Nephron (organoid): ENCODE measurements at regions not wholly inside any gene's neighbourhood (a gene's known extent, or its start where the extent isn't known, plus 50 kb on each side); places are given as distances from the start of the nearest gene placed in this dataset.

Experiments
- H3K27ac Mint-ChIP-seq, 3 experiments: 2 replicates each; pipeline ENCODE4 v1.8.0; 2020; ENCODE audit warnings: mixed read lengths in 3 of 3, mild to moderate bottlenecking in 2 of 3, moderate library complexity in 1 of 3
- H3K27me3 Mint-ChIP-seq: 2 replicates; pipeline ENCODE4 v1.8.0; 2021; ENCODE audit warnings: low read depth, mild to moderate bottlenecking, moderate library complexity, mixed read lengths
- H3K36me3 Mint-ChIP-seq: 2 replicates; pipeline ENCODE4 v1.8.0; 2020; ENCODE audit warnings: low read depth, mixed read lengths
- H3K4me1 Mint-ChIP-seq: 2 replicates; pipeline ENCODE4 v1.8.0; 2020; ENCODE audit warnings: mixed read lengths
- H3K4me3 Mint-ChIP-seq, 3 experiments: 2 replicates each; pipeline ENCODE4 v1.8.0; 2020; ENCODE audit warnings: mild to moderate bottlenecking in 3 of 3, mixed read lengths in 3 of 3, moderate library complexity in 2 of 3
- H3K9me3 Mint-ChIP-seq: 2 replicates; pipeline ENCODE4 v1.8.0; 2020; ENCODE audit warnings: mixed read lengths
- TF ChIP-seq, protein P1 (sequence below), 3 experiments: fragments of 200-600 bp; sonication (generic); IDR thresholded peaks; one replicate each; pipeline ENCODE4 v1.5.0; 2021; ENCODE audit warnings: antibody characterized with exemption in 3 of 3; ENCODE audit not compliant: unreplicated experiment in 3 of 3

- Mint-ChIP-seq H3K27me3 (peaks cover 3% of the 10 kb centered on the region), H3K4me3 (no peak overlapping the region), H3K4me1 (peaks cover 34% of the 10 kb centered on the region), H3K9me3 (peaks cover 16% of the 10 kb centered on the region), H3K27ac (no peak overlapping the region), H3K36me3 (no peaks in the 10 kb centered on the region)
- TF ChIP-seq, protein P1, sequence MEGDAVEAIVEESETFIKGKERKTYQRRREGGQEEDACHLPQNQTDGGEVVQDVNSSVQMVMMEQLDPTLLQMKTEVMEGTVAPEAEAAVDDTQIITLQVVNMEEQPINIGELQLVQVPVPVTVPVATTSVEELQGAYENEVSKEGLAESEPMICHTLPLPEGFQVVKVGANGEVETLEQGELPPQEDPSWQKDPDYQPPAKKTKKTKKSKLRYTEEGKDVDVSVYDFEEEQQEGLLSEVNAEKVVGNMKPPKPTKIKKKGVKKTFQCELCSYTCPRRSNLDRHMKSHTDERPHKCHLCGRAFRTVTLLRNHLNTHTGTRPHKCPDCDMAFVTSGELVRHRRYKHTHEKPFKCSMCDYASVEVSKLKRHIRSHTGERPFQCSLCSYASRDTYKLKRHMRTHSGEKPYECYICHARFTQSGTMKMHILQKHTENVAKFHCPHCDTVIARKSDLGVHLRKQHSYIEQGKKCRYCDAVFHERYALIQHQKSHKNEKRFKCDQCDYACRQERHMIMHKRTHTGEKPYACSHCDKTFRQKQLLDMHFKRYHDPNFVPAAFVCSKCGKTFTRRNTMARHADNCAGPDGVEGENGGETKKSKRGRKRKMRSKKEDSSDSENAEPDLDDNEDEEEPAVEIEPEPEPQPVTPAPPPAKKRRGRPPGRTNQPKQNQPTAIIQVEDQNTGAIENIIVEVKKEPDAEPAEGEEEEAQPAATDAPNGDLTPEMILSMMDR (IDR thresholded peaks at IDR 0.05; ENCODE audit: unreplicated experiment in 3 of 3), result no peak
Observed at GRCh38 chr20:48011025-48011424, 225.7 kb upstream of the SULF2 start.

DNA sequence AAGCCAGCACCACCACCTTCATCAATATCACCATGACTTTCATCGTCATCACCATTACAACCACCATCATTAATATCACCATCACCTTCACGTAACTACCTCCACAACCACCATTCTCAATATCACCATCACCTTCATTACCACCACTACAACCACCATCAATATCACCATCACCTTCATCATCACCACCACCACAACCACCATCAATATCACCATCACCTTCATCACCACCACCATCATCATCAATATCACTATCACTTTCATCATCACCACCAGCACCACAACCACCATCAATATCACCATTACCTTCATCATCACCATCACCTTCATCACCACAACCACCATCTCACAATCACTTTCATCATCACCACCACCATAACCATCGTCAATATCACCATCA lies 225.3 kb upstream of the SULF2 start:
- H3K36me3 Mint-ChIP-seq, result no peaks in the 10 kb centered on the region
- H3K4me3 Mint-ChIP-seq, result no peak overlapping the region
- peaks cover 16% of the 10 kb centered on the region for H3K9me3 Mint-ChIP-seq
- H3K4me1 Mint-ChIP-seq, result peaks cover 30% of the 10 kb centered on the region
- H3K27me3 Mint-ChIP-seq, result peaks cover 3% of the 10 kb centered on the region
- no peak overlapping the region for H3K27ac Mint-ChIP-seq
- TF ChIP-seq, protein P1 (IDR thresholded peaks at IDR 0.05; ENCODE audit: unreplicated experiment in 3 of 3), result no peak

DNA sequence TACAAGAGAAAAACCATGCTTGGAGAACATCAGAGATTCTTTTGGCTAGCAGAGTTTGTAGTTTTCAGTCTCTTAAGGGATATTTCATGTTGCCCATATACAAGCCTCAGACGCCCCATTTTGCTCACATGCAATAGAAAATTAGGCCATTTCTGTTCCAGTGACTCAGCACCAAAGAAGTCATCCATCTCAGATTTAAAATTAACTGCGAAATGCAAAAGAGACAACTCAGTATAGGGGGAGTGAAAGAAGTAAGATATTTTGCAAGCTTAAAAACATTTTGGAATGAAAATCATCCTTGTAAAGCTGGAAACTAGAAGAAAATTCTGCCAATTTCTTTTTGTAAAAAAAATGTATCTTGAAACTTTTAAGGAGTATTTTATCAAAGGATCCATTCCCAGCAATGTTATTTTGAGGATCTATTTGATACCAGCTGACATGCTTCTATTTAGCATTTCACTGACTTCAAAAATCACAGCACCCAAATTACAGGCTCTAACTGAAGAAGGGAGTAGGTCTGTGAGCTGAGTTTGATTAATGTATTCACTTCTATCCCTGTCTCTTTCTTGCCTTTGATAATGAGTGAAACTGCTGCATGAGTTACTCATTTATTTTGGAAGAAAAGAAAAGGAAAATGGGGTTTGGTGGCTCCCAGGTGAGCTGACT lies 223.7 kb upstream of the SULF2 start:
- Mint-ChIP-seq H3K27ac (peak overlapping the region in 2 of 3 experiments; percentile 4 to 29), H3K27me3 (peaks cover 7% of the 10 kb centered on the region), H3K4me1 (peaks cover 23% of the 10 kb centered on the region), H3K4me3 (no peak overlapping the region), H3K36me3 (peaks cover under 1% of the 10 kb centered on the region), H3K9me3 (peaks cover 18% of the 10 kb centered on the region)
- TF ChIP-seq, protein P1 (IDR thresholded peaks at IDR 0.05; ENCODE audit: unreplicated experiment in 3 of 3), result no peak

DNA sequence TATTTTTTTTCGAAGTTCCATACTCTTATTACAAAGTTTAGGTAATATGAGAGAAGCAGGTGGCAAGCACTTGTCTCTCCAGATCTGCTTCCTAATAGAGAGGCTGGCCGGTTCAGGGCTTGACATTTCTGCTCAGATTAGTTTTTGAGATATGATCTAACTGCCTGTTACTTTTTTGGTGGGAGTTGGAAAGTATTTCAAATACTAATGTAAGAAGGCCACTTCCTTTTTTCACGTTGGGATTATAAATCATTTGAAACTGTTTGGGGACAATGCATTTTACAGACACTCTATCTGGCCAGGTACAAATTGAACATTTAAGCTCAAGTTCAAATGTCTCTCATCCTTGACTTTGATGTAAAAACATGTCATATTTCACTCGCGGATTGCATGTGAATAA lies 222.1 kb upstream of the SULF2 start:
- TF ChIP-seq, protein P1 (IDR thresholded peaks at IDR 0.05; ENCODE audit: unreplicated experiment in 3 of 3), result no peak
- H3K9me3 Mint-ChIP-seq, result peaks cover 15% of the 10 kb centered on the region
- H3K27me3 Mint-ChIP-seq, result peaks cover 7% of the 10 kb centered on the region
- H3K36me3 Mint-ChIP-seq, result peaks cover 3% of the 10 kb centered on the region
- H3K4me1 Mint-ChIP-seq, result peaks cover 23% of the 10 kb centered on the region
- H3K4me3 Mint-ChIP-seq, result no peak overlapping the region
- peak overlapping the region in 2 of 3 experiments; percentile 5 to 43 for H3K27ac Mint-ChIP-seq

DNA sequence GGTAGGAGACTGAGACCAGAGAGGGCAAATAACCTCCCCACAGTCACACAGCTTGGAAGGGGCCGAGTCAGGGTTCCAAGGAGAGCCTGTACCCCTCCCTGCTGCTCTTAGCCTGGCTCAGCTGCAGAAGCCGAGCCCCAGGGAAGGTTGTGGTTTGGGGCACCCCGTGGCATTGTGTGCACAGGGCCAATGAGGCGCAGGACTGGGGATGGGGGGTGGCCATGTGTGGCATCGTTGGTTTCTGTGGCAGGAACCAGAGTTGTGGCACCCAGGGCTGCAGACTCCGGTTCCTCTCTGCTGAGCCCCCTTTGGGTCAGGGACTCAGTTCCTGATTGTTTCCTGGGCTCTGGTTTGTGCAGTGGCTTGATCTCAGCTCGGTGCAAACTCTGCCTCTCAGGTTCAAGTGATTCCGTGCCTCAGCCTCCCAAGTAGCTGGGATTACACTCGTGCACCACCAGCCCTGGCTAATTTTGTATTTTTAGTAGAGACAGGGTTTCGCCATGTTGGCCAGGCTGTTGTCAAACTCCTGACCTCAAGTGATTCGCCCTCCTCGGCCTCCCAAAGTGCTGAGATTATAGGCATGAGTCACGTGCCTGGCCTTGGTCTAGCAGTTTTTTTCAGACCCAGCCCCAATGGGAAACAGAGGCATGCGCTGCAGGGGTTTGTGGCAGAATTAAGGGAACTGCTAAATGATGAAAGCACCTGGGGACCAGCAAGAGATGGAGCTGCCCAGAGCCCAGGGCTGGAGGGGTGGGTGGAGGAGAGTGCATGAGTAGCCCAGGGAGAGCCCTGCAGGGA lies 221.0 kb upstream of the SULF2 start:
- peaks cover 3% of the 10 kb centered on the region for H3K36me3 Mint-ChIP-seq
- TF ChIP-seq, protein P1 (IDR thresholded peaks at IDR 0.05; ENCODE audit: unreplicated experiment in 3 of 3), result no peak
- H3K4me3 Mint-ChIP-seq, result no peak overlapping the region
- H3K27me3 Mint-ChIP-seq, result peaks cover 7% of the 10 kb centered on the region
- no peak overlapping the region for H3K27ac Mint-ChIP-seq
- H3K4me1 Mint-ChIP-seq, result peaks cover 23% of the 10 kb centered on the region
- H3K9me3 Mint-ChIP-seq, result peaks cover 16% of the 10 kb centered on the region
